Prostate gland (tissue), 2 donors: ENCODE measurements at regions not wholly inside any gene's neighbourhood (a gene's known extent, or its start where the extent isn't known, plus 50 kb on each side); places are given as distances from the start of the nearest gene placed in this dataset.

Experiments used
- DNase-seq: peaks from one replicate; pipeline ENCODE4 v3.0.0-alpha.2; 2019; ENCODE audit warnings: low spot score
- H3K27ac ChIP-seq, 2 donors: fragments of 200-600 bp; sonication (generic); 2 replicates each; pipeline ENCODE4 v1.5.1; 2017 to 2019
- H3K27me3 ChIP-seq: fragments of 200-600 bp; sonication (generic); replicated peaks from 2 replicates; pipeline ENCODE4 v1.5.1; 2019; ENCODE audit not compliant: insufficient read depth
- H3K36me3 ChIP-seq, 2 donors: fragments of 200-600 bp; sonication (generic); 1 replicate in 1 of 2; 2 replicates in 1 of 2; pipeline versions ENCODE4 v1.5.1 to v1.8.1; 2017 to 2019
- H3K4me1 ChIP-seq: fragments of 200-600 bp; sonication (generic); replicated peaks from 2 replicates; pipeline ENCODE4 v1.5.1; 2019
- H3K4me3 ChIP-seq, 2 donors: fragments of 200-600 bp; sonication (generic); 2 replicates each; pipeline ENCODE4 v1.5.1; 2017 to 2019
- H3K9me3 ChIP-seq: fragments of 200-600 bp; sonication (generic); 2 replicates; pipeline ENCODE4 v1.5.1; 2017
- POLR2A ChIP-seq: fragments of 450-650 bp; IDR thresholded peaks from one replicate; pipeline ENCODE4 v1.6.1; 2016; ENCODE audit warnings: antibody characterized with exemption, mild to moderate bottlenecking
- POLR2AphosphoS5 ChIP-seq: sonication (generic); formaldehyde crosslinking; IDR thresholded peaks from one replicate; pipeline ENCODE4 v1.6.1; 2017; ENCODE audit warnings: antibody characterized with exemption
- WGBS: methylation state at CpG from one replicate; pipeline ENCODE4 v1.1.5; 2018; 5-methylcytosine and 5-hydroxymethylcytosine counted together
- intact Hi-C: fragments of 100-400 bp; cut with DNase I; formaldehyde crosslinking; loops from one replicate; pipeline ENCODE4 v1.14.2; 2022
- TF ChIP-seq, protein P1 (sequence below), 4 experiments: fragments of 200-600 bp in 2 of 4; fragments of 450-650 bp in 2 of 4; sonication (generic) in 2 of 4; IDR thresholded peaks; 1 replicate in 3 of 4; 2 replicates in 1 of 4; pipeline ENCODE4 v1.5.1; 2016 to 2019; ENCODE audit warnings: antibody characterized with exemption in 4 of 4, mild to moderate bottlenecking in 2 of 4, moderate library complexity in 2 of 4

DNA sequence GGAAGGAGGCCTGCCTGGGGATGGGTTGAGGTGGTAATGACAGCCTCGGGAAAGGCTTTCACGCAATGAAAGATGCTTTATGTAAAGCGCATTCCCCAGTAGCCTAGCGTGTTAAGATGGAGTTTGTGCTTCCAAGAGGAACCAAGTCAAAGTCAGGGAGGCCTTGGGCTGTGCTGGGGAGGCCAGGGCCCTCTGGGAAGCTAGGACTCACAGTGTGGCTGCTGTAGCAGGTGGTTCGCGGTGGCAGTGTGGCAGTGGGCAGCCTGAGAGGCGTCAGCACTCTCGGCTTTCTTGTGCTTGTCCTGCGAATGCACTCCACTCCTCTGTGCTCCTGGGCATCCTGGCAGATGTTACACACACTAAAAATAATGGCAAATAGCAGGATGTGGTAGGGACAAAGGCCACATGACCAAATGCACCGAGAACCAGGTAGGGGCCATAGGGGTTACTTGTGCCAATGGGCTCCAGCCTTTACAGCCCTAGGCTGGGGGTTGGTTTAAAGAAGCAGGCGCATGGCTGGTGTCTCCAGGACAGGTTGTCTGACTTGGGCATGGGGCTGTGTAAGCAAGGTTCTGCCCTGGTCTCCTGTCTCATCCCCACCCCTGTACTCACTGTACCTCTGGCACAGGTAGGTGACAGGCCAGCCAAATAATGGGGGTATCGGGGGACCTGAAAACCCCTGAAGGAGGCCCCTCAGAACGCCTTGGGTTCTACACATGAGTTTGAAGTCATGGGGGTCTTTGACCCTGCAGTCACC lies 154.4 kb upstream of the TWIST2 start:
- Histone ChIP-seq H3K9me3 (no peaks in the 10 kb centered on the region), H3K27ac (no peak overlapping the region), H3K4me1 (no peaks in the 10 kb centered on the region), H3K36me3 (no peaks in the 10 kb centered on the region), H3K27me3 (no peaks in the 10 kb centered on the region), H3K4me3 (no peak overlapping the region)
- no peak for DNase-seq
- 90% methylated on average over 13 of the region's 13 CpGs for WGBS
- no peak for TF ChIP-seq POLR2A
- intact Hi-C loops = no loop called here

DNA sequence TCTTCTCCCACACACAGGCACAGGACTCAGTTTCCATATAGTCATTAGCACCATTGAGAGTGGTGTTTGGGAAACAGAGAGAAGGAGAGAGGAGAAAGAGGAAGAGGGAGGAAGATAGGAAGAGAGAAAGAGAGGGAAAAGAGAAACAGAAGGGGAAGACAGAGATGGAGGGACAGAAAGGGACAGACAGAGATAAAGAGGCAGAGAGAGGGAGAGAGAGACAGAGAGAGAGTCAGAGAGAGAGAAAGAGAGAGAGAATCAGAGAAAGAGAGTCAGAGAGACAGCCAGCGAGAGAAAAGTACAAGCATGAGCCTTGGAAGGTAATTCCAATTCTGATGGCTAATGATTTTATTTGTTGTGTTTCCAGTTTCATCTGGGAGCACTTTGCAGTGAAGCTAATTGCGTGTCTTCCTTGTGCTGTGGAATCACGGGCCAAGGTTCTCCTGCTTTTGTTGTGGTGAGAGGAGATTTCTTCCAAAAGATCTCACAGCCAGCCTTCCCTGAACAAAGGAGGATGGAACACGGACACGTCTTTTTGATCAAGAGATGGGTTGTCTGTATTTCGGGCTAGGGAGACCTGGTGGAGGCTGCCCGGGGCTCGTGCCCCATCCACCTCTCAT lies 153.6 kb upstream of the TWIST2 start:
- no peaks in the 10 kb centered on the region for H3K27me3 ChIP-seq
- 87% methylated on average over 8 of the region's 8 CpGs for WGBS
- H3K4me3 ChIP-seq = no peak overlapping the region
- TF ChIP-seq POLR2AphosphoS5 = no peak
- TF ChIP-seq, protein P1, sequence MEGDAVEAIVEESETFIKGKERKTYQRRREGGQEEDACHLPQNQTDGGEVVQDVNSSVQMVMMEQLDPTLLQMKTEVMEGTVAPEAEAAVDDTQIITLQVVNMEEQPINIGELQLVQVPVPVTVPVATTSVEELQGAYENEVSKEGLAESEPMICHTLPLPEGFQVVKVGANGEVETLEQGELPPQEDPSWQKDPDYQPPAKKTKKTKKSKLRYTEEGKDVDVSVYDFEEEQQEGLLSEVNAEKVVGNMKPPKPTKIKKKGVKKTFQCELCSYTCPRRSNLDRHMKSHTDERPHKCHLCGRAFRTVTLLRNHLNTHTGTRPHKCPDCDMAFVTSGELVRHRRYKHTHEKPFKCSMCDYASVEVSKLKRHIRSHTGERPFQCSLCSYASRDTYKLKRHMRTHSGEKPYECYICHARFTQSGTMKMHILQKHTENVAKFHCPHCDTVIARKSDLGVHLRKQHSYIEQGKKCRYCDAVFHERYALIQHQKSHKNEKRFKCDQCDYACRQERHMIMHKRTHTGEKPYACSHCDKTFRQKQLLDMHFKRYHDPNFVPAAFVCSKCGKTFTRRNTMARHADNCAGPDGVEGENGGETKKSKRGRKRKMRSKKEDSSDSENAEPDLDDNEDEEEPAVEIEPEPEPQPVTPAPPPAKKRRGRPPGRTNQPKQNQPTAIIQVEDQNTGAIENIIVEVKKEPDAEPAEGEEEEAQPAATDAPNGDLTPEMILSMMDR (IDR thresholded peaks at IDR 0.05) = no peak
- H3K27ac ChIP-seq = no peak overlapping the region
- intact Hi-C loops = no loop called here
- H3K36me3 ChIP-seq = no peaks in the 10 kb centered on the region
- DNase-seq = no peak
- H3K4me1 ChIP-seq = no peaks in the 10 kb centered on the region
- no peaks in the 10 kb centered on the region for H3K9me3 ChIP-seq

DNA sequence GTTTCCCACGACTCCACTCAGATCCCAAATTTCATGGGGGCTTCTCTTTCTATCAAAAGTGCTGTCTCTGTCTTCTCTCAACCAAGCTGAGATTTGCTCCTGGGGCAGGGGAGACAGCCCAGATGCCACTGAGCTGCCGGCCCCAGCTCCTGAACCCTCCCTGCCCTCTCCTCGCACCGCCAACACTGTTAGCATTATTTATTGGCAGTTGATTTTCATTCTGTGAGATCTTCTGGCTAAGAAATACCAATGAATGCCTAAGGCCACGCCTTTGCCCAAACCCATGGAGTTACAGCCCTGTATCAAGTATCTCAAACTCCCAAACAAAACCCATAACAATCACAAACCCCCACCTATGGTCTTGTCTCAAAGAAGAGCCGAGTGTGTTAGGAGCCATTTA lies 153.0 kb upstream of the TWIST2 start:
- Histone ChIP-seq H3K27me3 (no peaks in the 10 kb centered on the region), H3K4me1 (no peaks in the 10 kb centered on the region), H3K9me3 (no peaks in the 10 kb centered on the region), H3K4me3 (no peak overlapping the region), H3K36me3 (no peaks in the 10 kb centered on the region), H3K27ac (no peak overlapping the region)
- 81% methylated on average over 6 of the region's 6 CpGs for whole genome bisulfite sequencing
- DNase-seq = no peak
- TF ChIP-seq POLR2A (no peak), POLR2AphosphoS5 (no peak)
- TF ChIP-seq, protein P1 (IDR thresholded peaks at IDR 0.05) = no peak
- intact Hi-C loops = no loop called here

DNA sequence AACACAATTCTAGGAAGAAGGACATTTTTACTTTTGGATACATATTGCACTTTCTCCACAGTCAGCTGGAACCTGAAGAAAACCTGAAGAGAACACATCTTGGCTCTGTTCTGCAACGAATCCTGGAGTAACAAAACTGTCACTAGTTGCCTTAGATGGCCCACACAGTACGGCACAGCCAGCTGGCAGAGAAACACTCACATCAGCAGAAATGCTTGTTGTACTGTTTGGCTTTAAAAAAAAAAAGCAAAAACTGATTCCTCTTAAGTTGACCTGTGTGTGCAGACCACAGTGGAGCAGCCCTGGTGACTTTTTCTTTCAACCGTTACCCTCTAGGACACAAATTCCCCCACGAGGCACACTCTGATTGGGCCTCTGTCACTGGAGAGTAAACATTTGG lies 152.3 kb upstream of the TWIST2 start:
- WGBS = 6% methylated on average over 4 of the region's 4 CpGs
- Histone ChIP-seq H3K9me3 (no peaks in the 10 kb centered on the region), H3K4me1 (no peaks in the 10 kb centered on the region), H3K27ac (no peak overlapping the region), H3K36me3 (no peaks in the 10 kb centered on the region), H3K27me3 (no peaks in the 10 kb centered on the region), H3K4me3 (no peak overlapping the region)
- TF ChIP-seq POLR2A (no peak), POLR2AphosphoS5 (peak; percentile 42)
- TF ChIP-seq, protein P1 (IDR thresholded peaks at IDR 0.05) = no peak
- peak; percentile 43 for DNase-seq
- intact Hi-C loops = no loop called here

DNA sequence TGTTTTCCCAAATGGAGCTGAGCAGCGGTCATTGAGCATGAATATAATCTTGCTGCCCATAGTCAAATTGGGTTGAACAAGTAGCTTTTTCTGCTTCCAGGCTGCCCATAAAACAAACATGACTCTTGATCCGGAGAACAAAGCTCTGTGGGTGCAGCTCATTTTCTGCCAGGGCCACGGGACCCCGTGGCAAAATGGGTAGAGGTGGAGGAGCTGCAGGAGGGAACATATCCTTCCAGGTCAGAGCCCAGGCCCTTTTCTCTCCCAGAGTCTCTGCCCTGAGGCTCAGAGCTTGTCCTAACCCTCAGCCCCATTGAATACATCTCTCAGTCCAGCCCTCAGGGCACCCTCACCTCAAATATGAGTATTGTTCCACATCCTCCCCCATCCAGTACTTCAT lies 151.6 kb upstream of the TWIST2 start:
- intact Hi-C loops = no loop called here
- no peaks in the 10 kb centered on the region for H3K27me3 ChIP-seq
- H3K27ac ChIP-seq = no peak overlapping the region
- no peaks in the 10 kb centered on the region for H3K4me1 ChIP-seq
- TF ChIP-seq POLR2AphosphoS5 = no peak
- H3K9me3 ChIP-seq = no peaks in the 10 kb centered on the region
- no peak for DNase-seq
- H3K4me3 ChIP-seq = no peak overlapping the region
- 78% methylated on average over 4 of the region's 4 CpGs for WGBS
- no peaks in the 10 kb centered on the region for H3K36me3 ChIP-seq

DNA sequence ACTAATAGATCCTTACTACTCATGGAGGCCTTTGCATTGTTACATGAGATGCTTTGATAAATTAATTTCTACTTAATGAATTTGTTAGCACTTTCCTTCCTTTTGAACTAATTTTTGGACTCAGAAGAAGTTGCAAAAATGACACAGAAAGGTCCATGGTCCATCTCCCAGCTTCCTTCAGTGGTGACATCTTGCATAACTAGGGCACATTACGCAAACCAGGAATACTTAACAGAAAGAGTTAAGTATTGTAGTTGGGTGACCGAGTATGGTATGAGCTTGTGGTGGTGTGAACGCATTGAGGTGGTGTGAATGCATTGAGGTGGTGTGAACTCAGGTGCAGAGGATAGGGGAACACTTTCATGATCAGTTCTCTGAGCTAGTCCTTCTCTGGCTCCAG lies 151.1 kb upstream of the TWIST2 start:
- Histone ChIP-seq H3K4me3 (no peak overlapping the region), H3K27ac (no peak overlapping the region), H3K36me3 (no peaks in the 10 kb centered on the region), H3K9me3 (no peaks in the 10 kb centered on the region), H3K27me3 (no peaks in the 10 kb centered on the region), H3K4me1 (no peaks in the 10 kb centered on the region)
- intact Hi-C loops = no loop called here
- no peak for DNase-seq
- TF ChIP-seq POLR2AphosphoS5 = no peak
- TF ChIP-seq POLR2A = no peak
- TF ChIP-seq, protein P1 (IDR thresholded peaks at IDR 0.05) = no peak
- 88% methylated on average over 3 of the region's 3 CpGs for WGBS
